ENCODE measurements at regions not wholly inside any gene's neighbourhood (a gene's known extent, or its start where the extent isn't known, plus 50 kb on each side); places are given as distances from the start of the nearest gene placed in this dataset.
A peak's percentile ranks its signal among the peaks of the same experiment; 100 is the strongest.

DNA sequence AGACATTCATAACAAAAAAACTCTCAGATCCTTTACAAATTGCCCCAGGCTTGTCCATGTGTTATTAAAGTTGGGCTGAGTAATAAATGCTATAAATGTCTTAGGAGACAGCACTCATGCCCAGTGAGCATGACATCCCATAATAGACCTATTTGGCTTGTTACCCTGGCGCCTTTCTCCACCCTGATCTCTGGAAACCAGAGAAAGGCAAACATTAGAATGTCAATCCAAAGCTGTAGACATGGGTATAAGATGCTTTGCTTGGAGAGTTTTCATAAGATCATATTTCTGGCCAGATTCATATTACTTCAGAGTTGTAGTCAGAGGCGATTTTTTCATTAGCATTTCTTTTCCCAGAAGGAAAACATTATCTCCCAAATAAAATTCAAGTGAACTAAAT is 161.3 kb upstream of the UBASH3B start:
- ChIA-PET POLR2A (no interaction called here), CTCF (interaction anchor here (1.6 kb wide), 1 partner anchor 386 kb away, joined by 3 read pairs; no protein-coding TSS in a partner anchor)
- DNase-seq (ENCODE audit: low spot score) (no peak), ATAC-seq (no peak)
- Mint-ChIP-seq H3K9me3 (peaks cover 6% of the 10 kb centered on the region), H3K36me3 (no peaks in the 10 kb centered on the region), H3K27ac (no peak overlapping the region), H3K27me3 (ENCODE audit: low read depth) (no peaks in the 10 kb centered on the region), H3K4me3 (no peak overlapping the region), H3K4me1 (no peaks in the 10 kb centered on the region; the same call in 1 of the 2 replicates)
- TF ChIP-seq, protein P1, sequence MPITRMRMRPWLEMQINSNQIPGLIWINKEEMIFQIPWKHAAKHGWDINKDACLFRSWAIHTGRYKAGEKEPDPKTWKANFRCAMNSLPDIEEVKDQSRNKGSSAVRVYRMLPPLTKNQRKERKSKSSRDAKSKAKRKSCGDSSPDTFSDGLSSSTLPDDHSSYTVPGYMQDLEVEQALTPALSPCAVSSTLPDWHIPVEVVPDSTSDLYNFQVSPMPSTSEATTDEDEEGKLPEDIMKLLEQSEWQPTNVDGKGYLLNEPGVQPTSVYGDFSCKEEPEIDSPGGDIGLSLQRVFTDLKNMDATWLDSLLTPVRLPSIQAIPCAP (CRISPR knock-in tag; IDR thresholded peaks at IDR 0.05): no peak
- TF ChIP-seq, protein P2, sequence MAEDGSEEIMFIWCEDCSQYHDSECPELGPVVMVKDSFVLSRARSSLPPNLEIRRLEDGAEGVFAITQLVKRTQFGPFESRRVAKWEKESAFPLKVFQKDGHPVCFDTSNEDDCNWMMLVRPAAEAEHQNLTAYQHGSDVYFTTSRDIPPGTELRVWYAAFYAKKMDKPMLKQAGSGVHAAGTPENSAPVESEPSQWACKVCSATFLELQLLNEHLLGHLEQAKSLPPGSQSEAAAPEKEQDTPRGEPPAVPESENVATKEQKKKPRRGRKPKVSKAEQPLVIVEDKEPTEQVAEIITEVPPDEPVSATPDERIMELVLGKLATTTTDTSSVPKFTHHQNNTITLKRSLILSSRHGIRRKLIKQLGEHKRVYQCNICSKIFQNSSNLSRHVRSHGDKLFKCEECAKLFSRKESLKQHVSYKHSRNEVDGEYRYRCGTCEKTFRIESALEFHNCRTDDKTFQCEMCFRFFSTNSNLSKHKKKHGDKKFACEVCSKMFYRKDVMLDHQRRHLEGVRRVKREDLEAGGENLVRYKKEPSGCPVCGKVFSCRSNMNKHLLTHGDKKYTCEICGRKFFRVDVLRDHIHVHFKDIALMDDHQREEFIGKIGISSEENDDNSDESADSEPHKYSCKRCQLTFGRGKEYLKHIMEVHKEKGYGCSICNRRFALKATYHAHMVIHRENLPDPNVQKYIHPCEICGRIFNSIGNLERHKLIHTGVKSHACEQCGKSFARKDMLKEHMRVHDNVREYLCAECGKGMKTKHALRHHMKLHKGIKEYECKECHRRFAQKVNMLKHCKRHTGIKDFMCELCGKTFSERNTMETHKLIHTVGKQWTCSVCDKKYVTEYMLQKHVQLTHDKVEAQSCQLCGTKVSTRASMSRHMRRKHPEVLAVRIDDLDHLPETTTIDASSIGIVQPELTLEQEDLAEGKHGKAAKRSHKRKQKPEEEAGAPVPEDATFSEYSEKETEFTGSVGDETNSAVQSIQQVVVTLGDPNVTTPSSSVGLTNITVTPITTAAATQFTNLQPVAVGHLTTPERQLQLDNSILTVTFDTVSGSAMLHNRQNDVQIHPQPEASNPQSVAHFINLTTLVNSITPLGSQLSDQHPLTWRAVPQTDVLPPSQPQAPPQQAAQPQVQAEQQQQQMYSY (CRISPR knock-in tag; IDR thresholded peaks at IDR 0.05): no peak
- TF ChIP-seq ZNF671 (CRISPR knock-in tag; IDR thresholded peaks at IDR 0.05) (no peak), SOX15 (CRISPR knock-in tag; IDR thresholded peaks at IDR 0.05) (no peak)
- TF ChIP-seq, protein P3, sequence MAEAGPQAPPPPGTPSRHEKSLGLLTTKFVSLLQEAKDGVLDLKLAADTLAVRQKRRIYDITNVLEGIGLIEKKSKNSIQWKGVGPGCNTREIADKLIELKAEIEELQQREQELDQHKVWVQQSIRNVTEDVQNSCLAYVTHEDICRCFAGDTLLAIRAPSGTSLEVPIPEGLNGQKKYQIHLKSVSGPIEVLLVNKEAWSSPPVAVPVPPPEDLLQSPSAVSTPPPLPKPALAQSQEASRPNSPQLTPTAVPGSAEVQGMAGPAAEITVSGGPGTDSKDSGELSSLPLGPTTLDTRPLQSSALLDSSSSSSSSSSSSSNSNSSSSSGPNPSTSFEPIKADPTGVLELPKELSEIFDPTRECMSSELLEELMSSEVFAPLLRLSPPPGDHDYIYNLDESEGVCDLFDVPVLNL (CRISPR knock-in tag; IDR thresholded peaks at IDR 0.05; ENCODE audit: borderline replicate concordance, low read depth): no peak
- TF ChIP-seq, protein P4, sequence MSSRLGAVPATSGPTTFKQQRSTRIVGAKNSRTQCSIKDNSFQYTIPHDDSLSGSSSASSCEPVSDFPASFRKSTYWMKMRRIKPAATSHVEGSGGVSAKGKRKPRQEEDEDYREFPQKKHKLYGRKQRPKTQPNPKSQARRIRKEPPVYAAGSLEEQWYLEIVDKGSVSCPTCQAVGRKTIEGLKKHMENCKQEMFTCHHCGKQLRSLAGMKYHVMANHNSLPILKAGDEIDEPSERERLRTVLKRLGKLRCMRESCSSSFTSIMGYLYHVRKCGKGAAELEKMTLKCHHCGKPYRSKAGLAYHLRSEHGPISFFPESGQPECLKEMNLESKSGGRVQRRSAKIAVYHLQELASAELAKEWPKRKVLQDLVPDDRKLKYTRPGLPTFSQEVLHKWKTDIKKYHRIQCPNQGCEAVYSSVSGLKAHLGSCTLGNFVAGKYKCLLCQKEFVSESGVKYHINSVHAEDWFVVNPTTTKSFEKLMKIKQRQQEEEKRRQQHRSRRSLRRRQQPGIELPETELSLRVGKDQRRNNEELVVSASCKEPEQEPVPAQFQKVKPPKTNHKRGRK (CRISPR knock-in tag; IDR thresholded peaks at IDR 0.05; ENCODE audit: borderline replicate concordance): no peak

DNA sequence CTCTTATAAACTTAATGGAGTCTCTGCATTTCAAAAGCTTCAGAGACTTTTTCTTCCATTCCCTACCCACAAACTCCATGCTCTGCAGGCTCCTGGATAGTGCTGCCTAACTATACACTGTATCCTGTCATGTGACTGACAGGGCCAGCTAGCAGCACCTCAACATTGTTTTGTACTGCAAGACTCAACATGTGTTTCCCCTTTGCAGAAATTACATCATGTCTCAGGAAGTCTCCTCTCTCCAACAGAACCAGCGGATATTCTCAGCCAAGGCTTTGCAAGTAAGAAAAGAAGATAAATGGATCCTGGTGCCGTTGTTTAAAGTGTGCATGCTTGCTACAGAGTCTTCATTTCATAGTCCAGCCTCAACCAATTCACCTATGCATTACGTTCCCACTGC is 164.0 kb upstream of the UBASH3B start:
- DNase-seq (ENCODE audit: low spot score) (no peak), ATAC-seq (no peak)
- H3K9me3 Mint-ChIP-seq: peaks cover 1% of the 10 kb centered on the region; the same call in 1 of the 2 replicates
- H3K27ac Mint-ChIP-seq: no peak overlapping the region
- peaks cover 4% of the 10 kb centered on the region; the same call in 1 of the 2 replicates for H3K4me1 Mint-ChIP-seq
- H3K36me3 Mint-ChIP-seq: no peaks in the 10 kb centered on the region
- H3K4me3 Mint-ChIP-seq: no peak overlapping the region
- CTCF ChIA-PET: no interaction called here
- POLR2A ChIA-PET: no interaction called here
- no peaks in the 10 kb centered on the region for H3K27me3 Mint-ChIP-seq (ENCODE audit: low read depth)
- TF ChIP-seq, protein P5, sequence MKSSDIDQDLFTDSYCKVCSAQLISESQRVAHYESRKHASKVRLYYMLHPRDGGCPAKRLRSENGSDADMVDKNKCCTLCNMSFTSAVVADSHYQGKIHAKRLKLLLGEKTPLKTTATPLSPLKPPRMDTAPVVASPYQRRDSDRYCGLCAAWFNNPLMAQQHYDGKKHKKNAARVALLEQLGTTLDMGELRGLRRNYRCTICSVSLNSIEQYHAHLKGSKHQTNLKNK (CRISPR knock-in tag; IDR thresholded peaks at IDR 0.05): no peak
- TF ChIP-seq CBFB (CRISPR knock-in tag; IDR thresholded peaks at IDR 0.05; ENCODE audit: low read depth) (no peak), KAT7 (CRISPR knock-in tag; IDR thresholded peaks at IDR 0.05; ENCODE audit: borderline replicate concordance) (no peak), PRRX2 (CRISPR knock-in tag; IDR thresholded peaks at IDR 0.05) (no peak)
- TF ChIP-seq, protein P6, sequence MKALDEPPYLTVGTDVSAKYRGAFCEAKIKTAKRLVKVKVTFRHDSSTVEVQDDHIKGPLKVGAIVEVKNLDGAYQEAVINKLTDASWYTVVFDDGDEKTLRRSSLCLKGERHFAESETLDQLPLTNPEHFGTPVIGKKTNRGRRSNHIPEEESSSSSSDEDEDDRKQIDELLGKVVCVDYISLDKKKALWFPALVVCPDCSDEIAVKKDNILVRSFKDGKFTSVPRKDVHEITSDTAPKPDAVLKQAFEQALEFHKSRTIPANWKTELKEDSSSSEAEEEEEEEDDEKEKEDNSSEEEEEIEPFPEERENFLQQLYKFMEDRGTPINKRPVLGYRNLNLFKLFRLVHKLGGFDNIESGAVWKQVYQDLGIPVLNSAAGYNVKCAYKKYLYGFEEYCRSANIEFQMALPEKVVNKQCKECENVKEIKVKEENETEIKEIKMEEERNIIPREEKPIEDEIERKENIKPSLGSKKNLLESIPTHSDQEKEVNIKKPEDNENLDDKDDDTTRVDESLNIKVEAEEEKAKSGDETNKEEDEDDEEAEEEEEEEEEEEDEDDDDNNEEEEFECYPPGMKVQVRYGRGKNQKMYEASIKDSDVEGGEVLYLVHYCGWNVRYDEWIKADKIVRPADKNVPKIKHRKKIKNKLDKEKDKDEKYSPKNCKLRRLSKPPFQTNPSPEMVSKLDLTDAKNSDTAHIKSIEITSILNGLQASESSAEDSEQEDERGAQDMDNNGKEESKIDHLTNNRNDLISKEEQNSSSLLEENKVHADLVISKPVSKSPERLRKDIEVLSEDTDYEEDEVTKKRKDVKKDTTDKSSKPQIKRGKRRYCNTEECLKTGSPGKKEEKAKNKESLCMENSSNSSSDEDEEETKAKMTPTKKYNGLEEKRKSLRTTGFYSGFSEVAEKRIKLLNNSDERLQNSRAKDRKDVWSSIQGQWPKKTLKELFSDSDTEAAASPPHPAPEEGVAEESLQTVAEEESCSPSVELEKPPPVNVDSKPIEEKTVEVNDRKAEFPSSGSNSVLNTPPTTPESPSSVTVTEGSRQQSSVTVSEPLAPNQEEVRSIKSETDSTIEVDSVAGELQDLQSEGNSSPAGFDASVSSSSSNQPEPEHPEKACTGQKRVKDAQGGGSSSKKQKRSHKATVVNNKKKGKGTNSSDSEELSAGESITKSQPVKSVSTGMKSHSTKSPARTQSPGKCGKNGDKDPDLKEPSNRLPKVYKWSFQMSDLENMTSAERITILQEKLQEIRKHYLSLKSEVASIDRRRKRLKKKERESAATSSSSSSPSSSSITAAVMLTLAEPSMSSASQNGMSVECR (CRISPR knock-in tag; IDR thresholded peaks at IDR 0.05; ENCODE audit: borderline replicate concordance): no peak
- TF ChIP-seq, protein P7, sequence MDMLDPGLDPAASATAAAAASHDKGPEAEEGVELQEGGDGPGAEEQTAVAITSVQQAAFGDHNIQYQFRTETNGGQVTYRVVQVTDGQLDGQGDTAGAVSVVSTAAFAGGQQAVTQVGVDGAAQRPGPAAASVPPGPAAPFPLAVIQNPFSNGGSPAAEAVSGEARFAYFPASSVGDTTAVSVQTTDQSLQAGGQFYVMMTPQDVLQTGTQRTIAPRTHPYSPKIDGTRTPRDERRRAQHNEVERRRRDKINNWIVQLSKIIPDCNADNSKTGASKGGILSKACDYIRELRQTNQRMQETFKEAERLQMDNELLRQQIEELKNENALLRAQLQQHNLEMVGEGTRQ (CRISPR knock-in tag; IDR thresholded peaks at IDR 0.05): peak; percentile 34; the same call in 1 of the 2 replicates

Data from WTC11 (cell line).